HEK293 (cell line): ENCODE measurements at regions not wholly inside any gene's neighbourhood (a gene's known extent, or its start where the extent isn't known, plus 50 kb on each side); places are given as distances from the start of the nearest gene placed in this dataset.

Experiments
- CTCF ChIA-PET: fragments of 350-600 bp; formaldehyde crosslinking; extraction: SDS; loops from one replicate; lab custom pipeline; 2021; ENCODE audit warnings: antibody characterized with exemption; lab: Yijun Ruan, JAX
- POLR2A ChIA-PET: fragments of 300-600 bp; formaldehyde crosslinking; extraction: SDS; loops from one replicate; lab custom pipeline; 2020; ENCODE audit warnings: antibody characterized with exemption, inconsistent platforms; lab: Yijun Ruan, JAX
- H3K27ac ChIP-seq: fragments of 200-500 bp; sonication (Bioruptor generic); 2 replicates; pipeline ENCODE4 v1.5.1; 2014; ENCODE audit warnings: low read depth, low read length, control low read depth, inconsistent platforms; ENCODE audit errors: extremely low read depth
- H3K36me3 ChIP-seq, 2 experiments: fragments of 200-500 bp in 1 of 2; sonication (Bioruptor generic) in 1 of 2; 1 replicate in 1 of 2; 2 replicates in 1 of 2; pipeline ENCODE4 v1.5.1; 2014 to 2017; ENCODE audit warnings: inconsistent platforms in 2 of 2, low read length in 2 of 2; ENCODE audit not compliant: control insufficient read depth in 2 of 2, insufficient read depth in 1 of 2
- H3K4me1 ChIP-seq: fragments of 200-500 bp; sonication (Bioruptor generic); 2 replicates; pipeline ENCODE4 v1.5.1; 2014; ENCODE audit warnings: mild to moderate bottlenecking, low read length, inconsistent platforms; ENCODE audit not compliant: control insufficient read depth, insufficient read depth
- H3K4me3 ChIP-seq: 2 replicates; pipeline ENCODE4 v1.5.1; 2011; ENCODE audit warnings: low read depth, mild to moderate bottlenecking, control low read depth, low read length, moderate library complexity
- H3K9me3 ChIP-seq: fragments of 200-500 bp; sonication (Bioruptor generic); 2 replicates; pipeline ENCODE4 v1.5.1; 2014; ENCODE audit warnings: low read depth, low read length, inconsistent platforms; ENCODE audit not compliant: control insufficient read depth, insufficient read depth
- GLIS1 ChIP-seq: fragments of 450-650 bp; formaldehyde crosslinking; IDR thresholded peaks from 2 replicates; pipeline ENCODE4 v1.5.1; 2016; ENCODE audit warnings: missing biosample characterization, missing genetic modification characterization
- KLF9 ChIP-seq: fragments of 450-650 bp; formaldehyde crosslinking; IDR thresholded peaks from 2 replicates; pipeline ENCODE4 v1.5.1; 2016; ENCODE audit warnings: missing biosample characterization, missing genetic modification characterization, low read depth
- MZF1 ChIP-seq: fragments of 450-650 bp; formaldehyde crosslinking; IDR thresholded peaks from 2 replicates; pipeline ENCODE4 v1.5.1; 2017; ENCODE audit warnings: missing biosample characterization, missing genetic modification characterization, borderline replicate concordance
- SCRT2 ChIP-seq: fragments of 450-650 bp; formaldehyde crosslinking; IDR thresholded peaks from 2 replicates; pipeline ENCODE4 v1.5.1; 2016; ENCODE audit warnings: missing biosample characterization, missing genetic modification characterization
- ZBTB20 ChIP-seq: fragments of 450-650 bp; formaldehyde crosslinking; IDR thresholded peaks from 2 replicates; pipeline ENCODE4 v1.5.1; 2016; ENCODE audit warnings: missing biosample characterization, missing genetic modification characterization
- ZBTB7A ChIP-seq: fragments of 450-650 bp; formaldehyde crosslinking; IDR thresholded peaks from 2 replicates; pipeline ENCODE4 v1.5.1; 2016; ENCODE audit warnings: low read depth, missing biosample characterization, missing genetic modification characterization
- ZFP3 ChIP-seq: fragments of 450-650 bp; formaldehyde crosslinking; IDR thresholded peaks from 2 replicates; pipeline ENCODE4 v1.5.1; 2016; ENCODE audit warnings: low read depth, missing biosample characterization, missing genetic modification characterization
- ZFP41 ChIP-seq: fragments of 450-650 bp; formaldehyde crosslinking; IDR thresholded peaks from 2 replicates; pipeline ENCODE4 v1.5.1; 2016; ENCODE audit warnings: missing biosample characterization, missing genetic modification characterization, borderline replicate concordance
- ZNF19 ChIP-seq: fragments of 450-650 bp; formaldehyde crosslinking; IDR thresholded peaks from 2 replicates; pipeline ENCODE4; 2016; ENCODE audit warnings: missing biosample characterization, missing genetic modification characterization, low read depth
- ZNF514 ChIP-seq: fragments of 450-650 bp; formaldehyde crosslinking; IDR thresholded peaks from 2 replicates; pipeline ENCODE4 v1.5.1; 2016; ENCODE audit warnings: missing biosample characterization, missing genetic modification characterization
- ZNF544 ChIP-seq: fragments of 450-650 bp; formaldehyde crosslinking; IDR thresholded peaks from 2 replicates; pipeline ENCODE4 v1.5.0; 2017; ENCODE audit warnings: missing biosample characterization, missing genetic modification characterization
- ZNF555 ChIP-seq: fragments of 450-650 bp; formaldehyde crosslinking; conservative IDR thresholded peaks from 2 replicates; pipeline ENCODE4 v1.5.1; 2017; ENCODE audit warnings: missing biosample characterization, mild to moderate bottlenecking, missing genetic modification characterization, inconsistent platforms
- ZNF561 ChIP-seq: fragments of 450-650 bp; IDR thresholded peaks from 2 replicates; pipeline ENCODE4 v1.5.1; 2018; ENCODE audit warnings: missing biosample characterization, missing genetic modification characterization, borderline replicate concordance
- ZNF654 ChIP-seq: fragments of 450-650 bp; formaldehyde crosslinking; IDR thresholded peaks from 2 replicates; pipeline ENCODE4 v1.5.1; 2016; ENCODE audit warnings: low read depth, missing biosample characterization, missing genetic modification characterization
- ZNF658 ChIP-seq: fragments of 450-650 bp; formaldehyde crosslinking; IDR thresholded peaks from 2 replicates; pipeline ENCODE4; 2016; ENCODE audit warnings: missing biosample characterization, missing genetic modification characterization
- ZNF701 ChIP-seq: fragments of 450-650 bp; formaldehyde crosslinking; IDR thresholded peaks from 2 replicates; pipeline ENCODE4 v1.5.1; 2016; ENCODE audit warnings: missing biosample characterization, missing genetic modification characterization
- ZNF707 ChIP-seq: fragments of 450-650 bp; formaldehyde crosslinking; IDR thresholded peaks from 2 replicates; pipeline ENCODE4 v1.5.1; 2016; ENCODE audit warnings: missing biosample characterization, missing genetic modification characterization
- ZNF777 ChIP-seq: fragments of 450-650 bp; formaldehyde crosslinking; IDR thresholded peaks from 2 replicates; pipeline ENCODE4 v1.5.1; 2017; ENCODE audit warnings: missing biosample characterization, missing genetic modification characterization, borderline replicate concordance
- ZSCAN23 ChIP-seq: fragments of 450-650 bp; formaldehyde crosslinking; IDR thresholded peaks from 2 replicates; pipeline ENCODE4 v1.5.1; 2016; ENCODE audit warnings: missing biosample characterization, missing genetic modification characterization
- ZSCAN30 ChIP-seq: fragments of 450-650 bp; IDR thresholded peaks from 2 replicates; pipeline ENCODE4 v1.5.1; 2018; ENCODE audit warnings: missing biosample characterization, mild to moderate bottlenecking, missing genetic modification characterization, moderate library complexity
- TF ChIP-seq, protein P1 (sequence below): fragments of 450-650 bp; formaldehyde crosslinking; IDR thresholded peaks from 2 replicates; pipeline ENCODE4 v1.5.1; 2016; ENCODE audit warnings: missing biosample characterization, missing genetic modification characterization, borderline replicate concordance
- TF ChIP-seq, protein P2 (sequence below): fragments of 450-650 bp; formaldehyde crosslinking; IDR thresholded peaks from 2 replicates; pipeline ENCODE4 v1.5.1; 2016; ENCODE audit warnings: missing biosample characterization, missing genetic modification characterization
- TF ChIP-seq, protein P3 (sequence below): fragments of 450-650 bp; formaldehyde crosslinking; IDR thresholded peaks from 2 replicates; pipeline ENCODE4 v1.5.1; 2017; ENCODE audit warnings: missing biosample characterization, missing genetic modification characterization
- TF ChIP-seq, protein P4 (sequence below): fragments of 450-650 bp; formaldehyde crosslinking; IDR thresholded peaks from 2 replicates; pipeline ENCODE4 v1.5.1; 2016; ENCODE audit warnings: missing biosample characterization, missing genetic modification characterization
- TF ChIP-seq, protein P5 (sequence below): fragments of 450-650 bp; formaldehyde crosslinking; IDR thresholded peaks from 2 replicates; pipeline ENCODE4 v1.5.1; 2017; ENCODE audit warnings: missing biosample characterization, missing genetic modification characterization

DNA sequence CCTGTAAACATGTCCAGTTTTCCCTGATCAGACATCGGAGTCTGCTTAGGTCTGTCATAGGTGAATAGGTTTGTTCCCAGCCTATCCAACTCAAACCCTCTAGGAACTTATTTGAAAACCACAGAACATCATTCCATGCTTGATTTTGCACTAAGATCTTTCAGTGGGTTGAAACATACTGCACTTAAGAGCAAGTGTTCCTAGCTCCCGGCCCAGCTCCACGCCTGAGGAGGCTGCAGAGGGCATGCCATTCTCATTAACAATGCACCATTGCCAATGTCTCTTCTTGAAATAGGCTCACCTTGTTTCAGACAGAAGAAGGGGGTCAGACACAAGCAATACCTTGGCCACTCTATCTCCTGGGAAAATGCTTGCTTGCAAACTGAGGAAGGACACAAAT lies 78.0 kb upstream of the EGR2 start (continued):
- TF ChIP-seq, protein P1, sequence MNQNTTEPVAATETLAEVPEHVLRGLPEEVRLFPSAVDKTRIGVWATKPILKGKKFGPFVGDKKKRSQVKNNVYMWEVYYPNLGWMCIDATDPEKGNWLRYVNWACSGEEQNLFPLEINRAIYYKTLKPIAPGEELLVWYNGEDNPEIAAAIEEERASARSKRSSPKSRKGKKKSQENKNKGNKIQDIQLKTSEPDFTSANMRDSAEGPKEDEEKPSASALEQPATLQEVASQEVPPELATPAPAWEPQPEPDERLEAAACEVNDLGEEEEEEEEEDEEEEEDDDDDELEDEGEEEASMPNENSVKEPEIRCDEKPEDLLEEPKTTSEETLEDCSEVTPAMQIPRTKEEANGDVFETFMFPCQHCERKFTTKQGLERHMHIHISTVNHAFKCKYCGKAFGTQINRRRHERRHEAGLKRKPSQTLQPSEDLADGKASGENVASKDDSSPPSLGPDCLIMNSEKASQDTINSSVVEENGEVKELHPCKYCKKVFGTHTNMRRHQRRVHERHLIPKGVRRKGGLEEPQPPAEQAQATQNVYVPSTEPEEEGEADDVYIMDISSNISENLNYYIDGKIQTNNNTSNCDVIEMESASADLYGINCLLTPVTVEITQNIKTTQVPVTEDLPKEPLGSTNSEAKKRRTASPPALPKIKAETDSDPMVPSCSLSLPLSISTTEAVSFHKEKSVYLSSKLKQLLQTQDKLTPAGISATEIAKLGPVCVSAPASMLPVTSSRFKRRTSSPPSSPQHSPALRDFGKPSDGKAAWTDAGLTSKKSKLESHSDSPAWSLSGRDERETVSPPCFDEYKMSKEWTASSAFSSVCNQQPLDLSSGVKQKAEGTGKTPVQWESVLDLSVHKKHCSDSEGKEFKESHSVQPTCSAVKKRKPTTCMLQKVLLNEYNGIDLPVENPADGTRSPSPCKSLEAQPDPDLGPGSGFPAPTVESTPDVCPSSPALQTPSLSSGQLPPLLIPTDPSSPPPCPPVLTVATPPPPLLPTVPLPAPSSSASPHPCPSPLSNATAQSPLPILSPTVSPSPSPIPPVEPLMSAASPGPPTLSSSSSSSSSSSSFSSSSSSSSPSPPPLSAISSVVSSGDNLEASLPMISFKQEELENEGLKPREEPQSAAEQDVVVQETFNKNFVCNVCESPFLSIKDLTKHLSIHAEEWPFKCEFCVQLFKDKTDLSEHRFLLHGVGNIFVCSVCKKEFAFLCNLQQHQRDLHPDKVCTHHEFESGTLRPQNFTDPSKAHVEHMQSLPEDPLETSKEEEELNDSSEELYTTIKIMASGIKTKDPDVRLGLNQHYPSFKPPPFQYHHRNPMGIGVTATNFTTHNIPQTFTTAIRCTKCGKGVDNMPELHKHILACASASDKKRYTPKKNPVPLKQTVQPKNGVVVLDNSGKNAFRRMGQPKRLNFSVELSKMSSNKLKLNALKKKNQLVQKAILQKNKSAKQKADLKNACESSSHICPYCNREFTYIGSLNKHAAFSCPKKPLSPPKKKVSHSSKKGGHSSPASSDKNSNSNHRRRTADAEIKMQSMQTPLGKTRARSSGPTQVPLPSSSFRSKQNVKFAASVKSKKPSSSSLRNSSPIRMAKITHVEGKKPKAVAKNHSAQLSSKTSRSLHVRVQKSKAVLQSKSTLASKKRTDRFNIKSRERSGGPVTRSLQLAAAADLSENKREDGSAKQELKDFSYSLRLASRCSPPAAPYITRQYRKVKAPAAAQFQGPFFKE, result no peak
- TF ChIP-seq ZNF514 (tag by site-specific recombination), result no peak
- no peak for TF ChIP-seq ZNF777
- no peak for TF ChIP-seq SCRT2 (tag by site-specific recombination)
- no peak for TF ChIP-seq ZSCAN23
- TF ChIP-seq, protein P2, sequence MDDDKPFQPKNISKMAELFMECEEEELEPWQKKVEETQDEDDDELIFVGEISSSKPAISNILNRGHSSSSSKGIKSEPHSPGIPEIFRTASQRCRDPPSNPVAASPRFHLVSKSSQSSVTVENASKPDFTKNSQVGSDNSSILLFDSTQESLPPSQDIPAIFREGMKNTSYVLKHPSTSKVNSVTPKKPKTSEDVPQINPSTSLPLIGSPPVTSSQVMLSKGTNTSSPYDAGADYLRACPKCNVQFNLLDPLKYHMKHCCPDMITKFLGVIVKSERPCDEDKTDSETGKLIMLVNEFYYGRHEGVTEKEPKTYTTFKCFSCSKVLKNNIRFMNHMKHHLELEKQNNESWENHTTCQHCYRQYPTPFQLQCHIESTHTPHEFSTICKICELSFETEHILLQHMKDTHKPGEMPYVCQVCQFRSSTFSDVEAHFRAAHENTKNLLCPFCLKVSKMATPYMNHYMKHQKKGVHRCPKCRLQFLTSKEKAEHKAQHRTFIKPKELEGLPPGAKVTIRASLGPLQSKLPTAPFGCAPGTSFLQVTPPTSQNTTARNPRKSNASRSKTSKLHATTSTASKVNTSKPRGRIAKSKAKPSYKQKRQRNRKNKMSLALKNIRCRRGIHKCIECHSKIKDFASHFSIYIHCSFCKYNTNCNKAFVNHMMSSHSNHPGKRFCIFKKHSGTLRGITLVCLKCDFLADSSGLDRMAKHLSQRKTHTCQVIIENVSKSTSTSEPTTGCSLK, result no peak
- no peak for TF ChIP-seq ZNF701 (tag by site-specific recombination)
- TF ChIP-seq ZFP3 (tag by site-specific recombination), result no peak

DNA sequence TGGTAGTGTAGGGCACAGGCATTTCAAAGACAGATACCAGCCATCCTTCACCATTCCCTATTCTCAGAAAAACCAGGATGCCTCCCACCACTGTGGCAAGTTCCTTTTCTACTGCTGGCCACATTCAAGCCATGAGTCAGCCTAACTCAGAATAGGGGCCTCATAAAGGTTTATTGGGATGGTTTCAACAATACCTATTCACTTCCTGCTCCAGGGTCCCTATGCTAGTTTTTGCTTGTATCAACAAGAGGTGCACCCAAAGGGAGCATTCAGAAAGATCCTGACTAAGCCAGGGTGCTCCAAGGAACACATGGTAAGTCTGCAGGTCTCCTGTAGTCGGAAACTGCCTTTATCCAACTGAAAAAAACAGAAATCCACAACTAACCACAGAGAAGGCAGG lies 76.9 kb upstream of the EGR2 start:
- no peak overlapping the region for H3K4me3 ChIP-seq
- no peaks in the 10 kb centered on the region for H3K4me1 ChIP-seq
- no peak overlapping the region for H3K27ac ChIP-seq
- no peak for TF ChIP-seq MZF1 (tag by site-specific recombination)
- TF ChIP-seq ZBTB7A (tag by site-specific recombination), result no peak
- TF ChIP-seq ZNF654, result no peak
- no peak for TF ChIP-seq ZNF544
- TF ChIP-seq ZNF19 (tag by site-specific recombination), result no peak
- TF ChIP-seq ZSCAN30 (tag by site-specific recombination), result no peak
- TF ChIP-seq, protein P3, sequence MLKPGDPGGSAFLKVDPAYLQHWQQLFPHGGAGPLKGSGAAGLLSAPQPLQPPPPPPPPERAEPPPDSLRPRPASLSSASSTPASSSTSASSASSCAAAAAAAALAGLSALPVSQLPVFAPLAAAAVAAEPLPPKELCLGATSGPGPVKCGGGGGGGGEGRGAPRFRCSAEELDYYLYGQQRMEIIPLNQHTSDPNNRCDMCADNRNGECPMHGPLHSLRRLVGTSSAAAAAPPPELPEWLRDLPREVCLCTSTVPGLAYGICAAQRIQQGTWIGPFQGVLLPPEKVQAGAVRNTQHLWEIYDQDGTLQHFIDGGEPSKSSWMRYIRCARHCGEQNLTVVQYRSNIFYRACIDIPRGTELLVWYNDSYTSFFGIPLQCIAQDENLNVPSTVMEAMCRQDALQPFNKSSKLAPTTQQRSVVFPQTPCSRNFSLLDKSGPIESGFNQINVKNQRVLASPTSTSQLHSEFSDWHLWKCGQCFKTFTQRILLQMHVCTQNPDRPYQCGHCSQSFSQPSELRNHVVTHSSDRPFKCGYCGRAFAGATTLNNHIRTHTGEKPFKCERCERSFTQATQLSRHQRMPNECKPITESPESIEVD (tag by site-specific recombination), result no peak
- no peak for TF ChIP-seq GLIS1 (tag by site-specific recombination)
- no peak for TF ChIP-seq ZNF561 (tag by site-specific recombination)
- TF ChIP-seq ZFP41, result no peak
- no peak for TF ChIP-seq ZNF555
- no peak for TF ChIP-seq ZNF707 (tag by site-specific recombination)
- TF ChIP-seq KLF9 (tag by site-specific recombination), result no peak
- TF ChIP-seq, protein P4, sequence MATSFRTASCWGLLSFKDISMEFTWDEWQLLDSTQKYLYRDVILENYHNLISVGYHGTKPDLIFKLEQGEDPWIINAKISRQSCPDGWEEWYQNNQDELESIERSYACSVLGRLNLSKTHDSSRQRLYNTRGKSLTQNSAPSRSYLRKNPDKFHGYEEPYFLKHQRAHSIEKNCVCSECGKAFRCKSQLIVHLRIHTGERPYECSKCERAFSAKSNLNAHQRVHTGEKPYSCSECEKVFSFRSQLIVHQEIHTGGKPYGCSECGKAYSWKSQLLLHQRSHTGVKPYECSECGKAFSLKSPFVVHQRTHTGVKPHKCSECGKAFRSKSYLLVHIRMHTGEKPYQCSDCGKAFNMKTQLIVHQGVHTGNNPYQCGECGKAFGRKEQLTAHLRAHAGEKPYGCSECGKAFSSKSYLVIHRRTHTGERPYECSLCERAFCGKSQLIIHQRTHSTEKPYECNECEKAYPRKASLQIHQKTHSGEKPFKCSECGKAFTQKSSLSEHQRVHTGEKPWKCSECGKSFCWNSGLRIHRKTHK, result no peak
- TF ChIP-seq ZBTB20 (tag by site-specific recombination), result no peak
- TF ChIP-seq ZNF658 (tag by site-specific recombination), result no peak
- TF ChIP-seq, protein P5, sequence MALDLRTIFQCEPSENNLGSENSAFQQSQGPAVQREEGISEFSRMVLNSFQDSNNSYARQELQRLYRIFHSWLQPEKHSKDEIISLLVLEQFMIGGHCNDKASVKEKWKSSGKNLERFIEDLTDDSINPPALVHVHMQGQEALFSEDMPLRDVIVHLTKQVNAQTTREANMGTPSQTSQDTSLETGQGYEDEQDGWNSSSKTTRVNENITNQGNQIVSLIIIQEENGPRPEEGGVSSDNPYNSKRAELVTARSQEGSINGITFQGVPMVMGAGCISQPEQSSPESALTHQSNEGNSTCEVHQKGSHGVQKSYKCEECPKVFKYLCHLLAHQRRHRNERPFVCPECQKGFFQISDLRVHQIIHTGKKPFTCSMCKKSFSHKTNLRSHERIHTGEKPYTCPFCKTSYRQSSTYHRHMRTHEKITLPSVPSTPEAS (tag by site-specific recombination), result no peak
- CTCF ChIA-PET, result no interaction called here
- POLR2A ChIA-PET, result no interaction called here
- no peaks in the 10 kb centered on the region for H3K36me3 ChIP-seq
- no peaks in the 10 kb centered on the region for H3K9me3 ChIP-seq
